K562 (cell line): ENCODE measurements at regions not wholly inside any gene's neighbourhood (a gene's known extent, or its start where the extent isn't known, plus 50 kb on each side); places are given as distances from the start of the nearest gene placed in this dataset.

Experiments
- ATAC-seq: fragments of 200-7000 bp; cut with Tn5 transposase; 3 replicates; pipeline ENCODE4 v1.9.1; 2020; ENCODE audit warnings: moderate library complexity
- BruUV-seq: library from RNA; stranded (reverse); fragments of 400-500 nt; replicated peaks from 2 replicates; lab custom pipeline; 2021; lab: Mats Ljungman, UMichigan
- CTCF ChIA-PET: fragments of 300-600 bp; formaldehyde crosslinking; extraction: SDS; loops from one replicate; lab custom pipeline; 2021; ENCODE audit warnings: low intra/inter-chr PET ratio; lab: Yijun Ruan, JAX
- POLR2A ChIA-PET: fragments of 300-600, 350-650 bp; sonication (Branson Sonifier 250); formaldehyde crosslinking; extraction: SDS; loops from one replicate; lab custom pipeline; 2021; ENCODE audit warnings: antibody characterized with exemption, inconsistent platforms; lab: Yijun Ruan, JAX
- DNase-seq, 4 experiments: peaks; one replicate each; pipeline versions ENCODE4 v3.0.0 to v3.0.0-alpha.2; 2011 to 2018; ENCODE audit warnings: low spot score in 3 of 4, mixed read lengths in 3 of 4; ENCODE audit errors: extremely low read depth in 1 of 4
- FAIRE-seq: peaks from 2 replicates; lab custom pipeline; 2011; peaks lifted over from hg19 to GRCh38; lab: Jason Lieb, UNC
- H2AFZ ChIP-seq: 2 replicates; pipeline ENCODE4 v1.6.0; 2011; ENCODE audit warnings: low read depth, low read length, control low read depth, inconsistent platforms
- H3K27ac ChIP-seq: fragments of 200-600 bp; 3 replicates; pipeline ENCODE4 v1.8.0; 2011; ENCODE audit warnings: low read depth, mild to moderate bottlenecking, control low read depth, inconsistent platforms, low read length, moderate library complexity, mixed read lengths; ENCODE audit errors: extremely low read depth
- H3K27me3 ChIP-seq, 2 experiments: fragments of 300-600 bp in 1 of 2; 2 replicates in 1 of 2; 3 replicates in 1 of 2; pipeline versions ENCODE4 v1.6.0 to v1.8.0; 2011; ENCODE audit warnings: inconsistent platforms in 2 of 2, low read length in 2 of 2, mild to moderate bottlenecking in 1 of 2, mixed read lengths in 1 of 2, moderate library complexity in 1 of 2; ENCODE audit not compliant: control insufficient read depth in 2 of 2, insufficient read depth in 2 of 2
- H3K36me3 ChIP-seq: fragments of 300-600 bp; 3 replicates; pipeline ENCODE4 v1.8.0; 2011; ENCODE audit warnings: mild to moderate bottlenecking, low read length, inconsistent platforms; ENCODE audit not compliant: control insufficient read depth, insufficient read depth
- H3K4me1 ChIP-seq, 2 experiments: fragments of 200-600 bp in 1 of 2; replicated peaks in 1 of 2; 2 replicates in 1 of 2; 3 replicates in 1 of 2; pipeline versions ENCODE4 v1.5.1 to v1.8.0; 2011; ENCODE audit warnings: inconsistent platforms in 2 of 2, low read length in 2 of 2, mild to moderate bottlenecking in 1 of 2, mixed read lengths in 1 of 2, moderate library complexity in 1 of 2; ENCODE audit not compliant: control insufficient read depth in 2 of 2, insufficient read depth in 2 of 2
- H3K4me2 ChIP-seq: 2 replicates; pipeline ENCODE4 v1.6.1; 2011; ENCODE audit warnings: low read length, control low read depth, inconsistent platforms, mixed read lengths; ENCODE audit not compliant: insufficient read depth
- H3K4me3 ChIP-seq: fragments of 200-600 bp; sonication (generic), shearing (Covaris generic); 2 replicates; pipeline ENCODE4 v1.5.1; 2016; ENCODE audit warnings: control low read depth, inconsistent platforms
- H3K79me2 ChIP-seq: fragments of 200-600 bp; 3 replicates; pipeline ENCODE4 v1.8.0; 2011; ENCODE audit warnings: low read length, inconsistent platforms; ENCODE audit not compliant: control insufficient read depth, insufficient read depth
- H3K9ac ChIP-seq, 2 experiments: 2 replicates each; pipeline versions ENCODE4 v1.6.0 to v1.6.1; 2011; ENCODE audit warnings: low read depth in 2 of 2, low read length in 2 of 2, control low read depth in 1 of 2, inconsistent platforms in 1 of 2, mild to moderate bottlenecking in 1 of 2, mixed read lengths in 1 of 2; ENCODE audit not compliant: insufficient read depth in 1 of 2
- H3K9me1 ChIP-seq: one replicate; pipeline ENCODE4 v1.6.0; 2011; ENCODE audit warnings: inconsistent platforms, mild to moderate bottlenecking, low read length, moderate library complexity; ENCODE audit not compliant: control insufficient read depth, insufficient read depth
- H3K9me3 ChIP-seq: replicated peaks from 2 replicates; pipeline ENCODE4 v1.5.1; 2011; ENCODE audit warnings: low read depth, low read length, inconsistent platforms; ENCODE audit not compliant: control insufficient read depth, insufficient read depth
- H4K20me1 ChIP-seq: replicated peaks from 2 replicates; pipeline ENCODE4 v1.6.1; 2011; ENCODE audit warnings: low read length, inconsistent platforms, mixed read lengths; ENCODE audit not compliant: control insufficient read depth, insufficient read depth
- ARID1B ChIP-seq: fragments of 450-650 bp; IDR thresholded peaks from 2 replicates; pipeline ENCODE4 v1.6.1; 2016; ENCODE audit warnings: antibody characterized with exemption, mild to moderate bottlenecking, inconsistent platforms
- CEBPB ChIP-seq: fragments of 450-650 bp; IDR thresholded peaks from 2 replicates; pipeline ENCODE4 v1.6.1; 2016; ENCODE audit warnings: missing genetic modification characterization, missing compliant biosample characterization
- CTBP1 ChIP-seq: fragments of 450-650 bp; IDR thresholded peaks from 2 replicates; pipeline ENCODE4 v1.6.1; 2016; ENCODE audit warnings: borderline replicate concordance
- FOXK1 ChIP-seq: sonication (generic); formaldehyde crosslinking; IDR thresholded peaks from 2 replicates; pipeline ENCODE4 v1.8.0; 2022; ENCODE audit warnings: missing genetic modification reagents, mild to moderate bottlenecking, borderline replicate concordance
- FOXP1 ChIP-seq: sonication (generic); formaldehyde crosslinking; IDR thresholded peaks from 2 replicates; pipeline ENCODE4 v1.8.0; 2022; ENCODE audit warnings: mild to moderate bottlenecking, missing genetic modification reagents
- MIER1 ChIP-seq: fragments of 450-650 bp; IDR thresholded peaks from 2 replicates; pipeline ENCODE4 v1.6.1; 2016; ENCODE audit warnings: antibody characterized with exemption, mild to moderate bottlenecking, low read depth
- PCBP2 ChIP-seq: fragments of 200-400 bp; formaldehyde crosslinking; IDR thresholded peaks from 2 replicates; pipeline ENCODE4 v1.6.1; 2018; ENCODE audit warnings: low read length, low read depth, mild to moderate bottlenecking, moderate library complexity; ENCODE audit not compliant: poor library complexity, severe bottlenecking
- POLR2G ChIP-seq: fragments of 200-400 bp; formaldehyde crosslinking; IDR thresholded peaks from 2 replicates; pipeline ENCODE4 v1.6.1; 2017; ENCODE audit warnings: low read depth, mild to moderate bottlenecking, antibody characterized with exemption, low read length, moderate library complexity
- SETDB1 ChIP-seq: IDR thresholded peaks from one replicate; pipeline ENCODE4 v1.6.1; 2012; ENCODE audit warnings: low read length, control low read depth, inconsistent platforms
- SMAD1 ChIP-seq: fragments of 150-350 bp; IDR thresholded peaks from 2 replicates; pipeline ENCODE4 v1.6.1; 2014; ENCODE audit warnings: low read length, low read depth; ENCODE audit not compliant: partially characterized antibody
- TEAD2 ChIP-seq: fragments of 450-650 bp; IDR thresholded peaks from 2 replicates; pipeline ENCODE4 v1.6.1; 2016; ENCODE audit warnings: missing genetic modification characterization, control low read depth, missing compliant biosample characterization
- ZNF699 ChIP-seq: fragments of 250-450 bp; sonication (Bioruptor Pico); IDR thresholded peaks from 2 replicates; pipeline ENCODE4 v1.8.0; 2021; ENCODE audit warnings: mild to moderate bottlenecking, moderate library complexity; ENCODE audit not compliant: insufficient replicate concordance
- WGBS: fragments of 100-300 bp; shearing (Covaris generic); methylation state at CpG from one replicate; pipeline ENCODE4 v1.1.6; 2016; ENCODE audit warnings: low coverage, mixed read lengths; ENCODE audit not compliant: insufficient coverage; ENCODE audit errors: missing lambda C conversion rate; 5-methylcytosine and 5-hydroxymethylcytosine counted together
- in situ Hi-C: fragments of 300-500 bp; cut with MboI; formaldehyde crosslinking; loops from 4 replicates; pipeline ENCODE4 v1.15.0; 2018; ENCODE audit warnings: inconsistent platforms, mixed read lengths
- intact Hi-C: fragments of 100-400 bp; cut with micrococcal nuclease; formaldehyde crosslinking; loops from 2 replicates; pipeline ENCODE4 v1.14.2; 2022
- TF ChIP-seq, protein P1 (sequence below): sonication (generic); formaldehyde crosslinking; IDR thresholded peaks from 2 replicates; pipeline ENCODE4 v1.5.0; 2020; ENCODE audit warnings: missing genetic modification reagents
- TF ChIP-seq, protein P2 (sequence below): fragments of 250-450 bp; sonication (Bioruptor Pico); IDR thresholded peaks from 2 replicates; pipeline ENCODE4 v1.4.0; 2020
- TF ChIP-seq, protein P3 (sequence below): IDR thresholded peaks from 3 replicates; pipeline ENCODE4 v1.6.1; 2011; ENCODE audit warnings: borderline replicate concordance, mild to moderate bottlenecking, moderate library complexity; ENCODE audit not compliant: insufficient read length; ENCODE audit errors: extremely low read depth

DNA sequence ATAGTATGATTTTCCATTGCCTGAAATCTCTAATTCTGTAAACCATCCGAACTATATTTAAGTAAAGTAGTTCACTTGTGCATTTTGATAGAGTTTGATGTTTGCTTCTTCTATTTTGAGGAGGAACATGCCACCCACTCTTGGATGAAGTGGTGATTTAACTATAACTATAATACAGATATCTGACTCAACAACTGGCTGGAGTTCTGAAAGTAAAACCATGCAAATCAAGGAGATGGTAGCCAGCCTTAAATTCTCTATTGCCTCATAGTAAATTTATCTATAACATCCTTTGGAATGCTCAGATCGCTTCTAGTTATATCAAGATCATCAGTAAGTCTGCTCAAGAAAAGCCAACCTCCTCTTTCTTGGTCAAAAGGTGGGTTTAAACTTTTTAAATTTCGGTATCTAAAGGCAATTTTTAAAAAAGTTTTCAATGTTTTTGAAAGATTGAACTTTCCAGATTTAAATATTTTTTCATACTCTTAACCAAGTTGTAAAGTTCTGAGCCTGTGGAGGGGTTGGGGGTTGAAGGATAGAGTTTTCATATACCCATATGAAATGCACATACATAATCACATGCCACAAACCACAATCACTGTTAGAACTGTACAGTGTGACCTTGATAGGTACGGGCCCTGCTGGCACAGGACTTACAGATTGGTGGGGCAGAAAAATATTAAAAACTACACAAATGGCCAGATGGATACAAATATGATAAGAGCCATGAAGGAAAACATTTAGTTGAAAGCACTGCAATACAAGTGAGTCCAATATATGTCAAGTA lies 90.5 kb upstream of the RFC3 start (continued):
- TF ChIP-seq CTBP1 (no peak), FOXP1 (CRISPR knock-in tag) (no peak)
- TF ChIP-seq, protein P1, sequence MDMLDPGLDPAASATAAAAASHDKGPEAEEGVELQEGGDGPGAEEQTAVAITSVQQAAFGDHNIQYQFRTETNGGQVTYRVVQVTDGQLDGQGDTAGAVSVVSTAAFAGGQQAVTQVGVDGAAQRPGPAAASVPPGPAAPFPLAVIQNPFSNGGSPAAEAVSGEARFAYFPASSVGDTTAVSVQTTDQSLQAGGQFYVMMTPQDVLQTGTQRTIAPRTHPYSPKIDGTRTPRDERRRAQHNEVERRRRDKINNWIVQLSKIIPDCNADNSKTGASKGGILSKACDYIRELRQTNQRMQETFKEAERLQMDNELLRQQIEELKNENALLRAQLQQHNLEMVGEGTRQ (CRISPR knock-in tag) = no peak
- TF ChIP-seq, protein P2, sequence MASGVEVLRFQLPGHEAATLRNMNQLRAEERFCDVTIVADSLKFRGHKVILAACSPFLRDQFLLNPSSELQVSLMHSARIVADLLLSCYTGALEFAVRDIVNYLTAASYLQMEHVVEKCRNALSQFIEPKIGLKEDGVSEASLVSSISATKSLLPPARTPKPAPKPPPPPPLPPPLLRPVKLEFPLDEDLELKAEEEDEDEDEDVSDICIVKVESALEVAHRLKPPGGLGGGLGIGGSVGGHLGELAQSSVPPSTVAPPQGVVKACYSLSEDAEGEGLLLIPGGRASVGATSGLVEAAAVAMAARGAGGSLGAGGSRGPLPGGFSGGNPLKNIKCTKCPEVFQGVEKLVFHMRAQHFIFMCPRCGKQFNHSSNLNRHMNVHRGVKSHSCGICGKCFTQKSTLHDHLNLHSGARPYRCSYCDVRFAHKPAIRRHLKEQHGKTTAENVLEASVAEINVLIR = no peak

DNA sequence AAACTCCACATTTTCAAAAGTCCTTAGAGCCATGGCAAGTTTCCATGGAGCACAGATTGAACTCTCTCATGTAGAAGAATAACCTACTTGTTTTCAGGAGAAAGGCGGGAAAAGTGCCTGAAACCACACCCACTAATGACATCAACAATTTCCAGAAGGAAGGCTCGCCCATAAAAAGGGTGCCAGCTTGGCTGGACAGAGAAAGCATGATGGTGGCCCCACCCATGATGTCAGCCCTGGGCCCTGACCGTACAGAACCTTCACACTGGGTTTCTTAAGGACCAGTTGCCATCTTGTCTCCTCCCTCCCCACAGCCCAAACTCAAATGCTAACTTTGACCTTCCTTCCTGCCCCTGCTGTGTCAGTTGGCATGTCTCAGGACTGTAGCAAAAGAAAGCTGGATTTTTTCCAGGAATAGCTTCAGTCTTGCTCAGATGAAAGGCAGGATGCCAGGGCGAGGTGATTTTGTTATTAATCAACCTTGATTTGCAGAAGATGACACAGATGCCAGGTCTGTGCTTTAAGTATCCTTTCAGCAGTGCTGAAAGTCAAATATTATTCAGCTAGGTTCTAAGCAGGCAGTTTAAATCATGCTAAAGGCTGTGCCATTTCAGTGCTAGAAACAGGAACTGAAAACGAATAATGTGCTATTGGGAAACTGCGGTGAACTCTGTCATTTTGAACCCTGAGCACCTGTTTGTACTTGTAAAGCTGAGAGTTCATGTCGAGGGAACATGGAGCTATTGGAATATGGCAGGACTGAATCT lies 89.5 kb upstream of the RFC3 start:
- BruUV-seq = no TSS peak
- POLR2A ChIA-PET = interaction anchor here (0.9 kb wide), 1 partner anchor 28 kb away, joined by 3 read pairs; no protein-coding TSS in a partner anchor
- no peak for FAIRE-seq
- CTCF ChIA-PET = no interaction called here
- Histone ChIP-seq H3K27ac (no peak overlapping the region), H3K4me1 (no peaks in the 10 kb centered on the region), H3K79me2 (no peaks in the 10 kb centered on the region), H3K9ac (no peak overlapping the region), H3K9me1 (no peaks in the 10 kb centered on the region), H4K20me1 (no peaks in the 10 kb centered on the region), H3K36me3 (no peaks in the 10 kb centered on the region), H3K4me2 (no peak overlapping the region), H3K27me3 (no peaks in the 10 kb centered on the region), H3K9me3 (no peaks in the 10 kb centered on the region), H2AFZ (no peak overlapping the region), H3K4me3 (no peak overlapping the region)
- DNase-seq = no peak
- no peak for ATAC-seq
- intact Hi-C loops (loop anchor here (10.0 kb wide), 1 partner anchor 184 kb away; no protein-coding TSS in a partner anchor), in situ Hi-C loops (no loop called here)
- 1% methylated on average over 7 of the region's 7 CpGs for WGBS
- TF ChIP-seq ZNF699 (CRISPR knock-in tag) = no peak
- TF ChIP-seq TEAD2 (tag) = no peak
- TF ChIP-seq ARID1B = no peak
- TF ChIP-seq SETDB1 = no peak
- no peak for TF ChIP-seq FOXK1
- TF ChIP-seq MIER1 = no peak
- no peak for TF ChIP-seq POLR2G
- TF ChIP-seq, protein P3, sequence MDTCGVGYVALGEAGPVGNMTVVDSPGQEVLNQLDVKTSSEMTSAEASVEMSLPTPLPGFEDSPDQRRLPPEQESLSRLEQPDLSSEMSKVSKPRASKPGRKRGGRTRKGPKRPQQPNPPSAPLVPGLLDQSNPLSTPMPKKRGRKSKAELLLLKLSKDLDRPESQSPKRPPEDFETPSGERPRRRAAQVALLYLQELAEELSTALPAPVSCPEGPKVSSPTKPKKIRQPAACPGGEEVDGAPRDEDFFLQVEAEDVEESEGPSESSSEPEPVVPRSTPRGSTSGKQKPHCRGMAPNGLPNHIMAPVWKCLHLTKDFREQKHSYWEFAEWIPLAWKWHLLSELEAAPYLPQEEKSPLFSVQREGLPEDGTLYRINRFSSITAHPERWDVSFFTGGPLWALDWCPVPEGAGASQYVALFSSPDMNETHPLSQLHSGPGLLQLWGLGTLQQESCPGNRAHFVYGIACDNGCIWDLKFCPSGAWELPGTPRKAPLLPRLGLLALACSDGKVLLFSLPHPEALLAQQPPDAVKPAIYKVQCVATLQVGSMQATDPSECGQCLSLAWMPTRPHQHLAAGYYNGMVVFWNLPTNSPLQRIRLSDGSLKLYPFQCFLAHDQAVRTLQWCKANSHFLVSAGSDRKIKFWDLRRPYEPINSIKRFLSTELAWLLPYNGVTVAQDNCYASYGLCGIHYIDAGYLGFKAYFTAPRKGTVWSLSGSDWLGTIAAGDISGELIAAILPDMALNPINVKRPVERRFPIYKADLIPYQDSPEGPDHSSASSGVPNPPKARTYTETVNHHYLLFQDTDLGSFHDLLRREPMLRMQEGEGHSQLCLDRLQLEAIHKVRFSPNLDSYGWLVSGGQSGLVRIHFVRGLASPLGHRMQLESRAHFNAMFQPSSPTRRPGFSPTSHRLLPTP = no peak
- no peak for TF ChIP-seq SMAD1
- TF ChIP-seq CEBPB (tag) = no peak
- no peak for TF ChIP-seq PCBP2
